GM12875 (cell line): ENCODE measurements at regions not wholly inside any gene's neighbourhood (a gene's known extent, or its start where the extent isn't known, plus 50 kb on each side); places are given as distances from the start of the nearest gene placed in this dataset.

Experiments used
- H3K4me3 ChIP-seq: one replicate; pipeline ENCODE4 v1.5.1; 2011; ENCODE audit warnings: low read depth, low read length, control low read depth
- CTCF ChIP-seq: IDR thresholded peaks from 2 replicates; pipeline ENCODE4 v1.5.1; 2011; ENCODE audit warnings: low read depth, mild to moderate bottlenecking, control low read depth, inconsistent platforms, low read length, moderate library complexity, borderline replicate concordance; ENCODE audit not compliant: insufficient read depth

GRCh38 chr1:5812295-5812694 lies 179.9 kb downstream of the NPHP4 start:
- no peak for TF ChIP-seq CTCF
- H3K4me3 ChIP-seq = no peak overlapping the region

- no peak for TF ChIP-seq CTCF
- H3K4me3 ChIP-seq = no peak overlapping the region
Observed at GRCh38 chr1:5811419-5811818, 180.8 kb downstream of the NPHP4 start.

DNA sequence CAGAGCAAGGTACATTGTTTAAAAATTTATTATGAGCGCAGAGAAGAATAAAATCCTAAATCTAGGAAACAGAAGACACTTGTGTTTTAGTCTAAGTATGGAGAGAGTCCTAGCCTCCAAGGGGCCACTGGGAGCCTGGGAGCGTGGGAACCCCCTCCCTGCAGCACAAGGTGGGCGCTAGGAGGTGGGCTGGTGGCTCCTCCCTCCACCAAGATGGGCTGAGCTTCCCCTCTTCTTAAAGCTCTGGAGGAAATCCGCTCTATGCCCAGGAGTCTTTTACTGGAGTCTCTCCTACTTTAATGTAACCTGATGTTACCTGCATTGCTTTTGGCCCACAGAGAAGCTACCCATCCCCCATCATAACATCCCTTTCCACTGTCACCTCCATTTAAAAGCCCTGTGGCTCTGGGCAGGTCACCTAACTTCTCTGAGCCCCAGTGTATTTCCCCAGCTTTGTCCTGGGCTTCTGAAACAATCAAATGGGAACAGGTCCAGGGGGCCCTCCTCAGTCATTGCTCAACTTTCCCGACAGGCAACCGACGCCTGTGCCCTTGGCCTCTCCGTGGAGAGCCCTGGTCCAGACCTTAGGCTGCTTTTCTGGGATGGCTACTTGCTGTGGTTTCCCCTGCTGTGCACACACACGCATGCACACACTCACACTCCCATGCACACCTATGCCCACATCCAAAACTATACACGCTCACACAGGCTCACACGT lies 181.5 kb downstream of the NPHP4 start:
- H3K4me3 ChIP-seq = no peak overlapping the region
- TF ChIP-seq CTCF = no peak

GRCh38 chr1:5810131-5810530 lies 182.1 kb downstream of the NPHP4 start:
- no peak overlapping the region for H3K4me3 ChIP-seq
- no peak for TF ChIP-seq CTCF

DNA sequence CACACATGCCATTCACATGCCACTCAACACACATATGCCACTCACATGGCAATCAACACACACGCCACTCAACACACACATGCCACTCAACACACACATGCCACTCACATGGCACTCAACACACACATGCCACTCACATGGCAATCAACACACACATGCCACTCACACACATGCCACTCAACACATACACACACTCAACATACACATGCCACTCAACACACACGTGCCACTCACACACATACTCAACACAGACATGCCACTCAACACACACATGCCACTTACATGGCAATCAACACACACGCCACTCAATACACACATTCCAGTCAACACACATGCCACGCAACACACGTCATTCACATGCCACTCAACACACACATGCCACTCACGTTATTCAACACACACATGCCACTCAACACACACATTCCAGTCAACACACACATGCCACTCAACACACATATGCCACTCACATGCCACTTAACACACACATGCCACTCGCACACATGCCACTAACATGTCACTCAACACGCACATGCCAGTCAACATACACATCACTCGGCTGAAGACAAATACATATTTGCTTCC lies 182.9 kb downstream of the NPHP4 start:
- TF ChIP-seq CTCF = no peak
- no peak overlapping the region for H3K4me3 ChIP-seq

GRCh38 chr1:5803851-5804250 lies 188.4 kb downstream of the NPHP4 start:
- TF ChIP-seq CTCF = no peak
- no peak overlapping the region for H3K4me3 ChIP-seq

GRCh38 chr1:5802606-5803005 lies 189.6 kb downstream of the NPHP4 start:
- no peak for TF ChIP-seq CTCF
- no peak overlapping the region for H3K4me3 ChIP-seq
